ENCODE measurements at regions not wholly inside any gene's neighbourhood (a gene's known extent, or its start where the extent isn't known, plus 50 kb on each side); places are given as distances from the start of the nearest gene placed in this dataset.

GRCh38 chr16:86821895-86822294, 243.5 kb downstream of the FOXL1 start:
- DNase-seq (ENCODE audit: low spot score): no peak
- H3K27ac Mint-ChIP-seq: no peak overlapping the region
- no peak overlapping the region for H3K4me3 Mint-ChIP-seq
- H3K27me3 Mint-ChIP-seq (ENCODE audit: low read depth): peaks cover 15% of the 10 kb centered on the region
- no peaks in the 10 kb centered on the region for H3K36me3 Mint-ChIP-seq (ENCODE audit: low read depth)
- no peaks in the 10 kb centered on the region for H3K4me1 Mint-ChIP-seq (ENCODE audit: low read depth)
- H3K9me3 Mint-ChIP-seq: no peaks in the 10 kb centered on the region

GRCh38 chr16:86823125-86823524, 244.8 kb downstream of the FOXL1 start:
- Mint-ChIP-seq H3K36me3 (ENCODE audit: low read depth) (no peaks in the 10 kb centered on the region), H3K27me3 (ENCODE audit: low read depth) (peaks cover 23% of the 10 kb centered on the region), H3K4me1 (ENCODE audit: low read depth) (no peaks in the 10 kb centered on the region), H3K4me3 (no peak overlapping the region), H3K9me3 (no peaks in the 10 kb centered on the region), H3K27ac (no peak overlapping the region)
- no peak for DNase-seq (ENCODE audit: low spot score)

- Mint-ChIP-seq H3K9me3 (no peaks in the 10 kb centered on the region), H3K4me3 (no peak overlapping the region), H3K36me3 (ENCODE audit: low read depth) (no peaks in the 10 kb centered on the region), H3K27ac (no peak overlapping the region), H3K4me1 (ENCODE audit: low read depth) (no peaks in the 10 kb centered on the region), H3K27me3 (ENCODE audit: low read depth) (peaks cover 27% of the 10 kb centered on the region)
- no peak for DNase-seq (ENCODE audit: low spot score)
These were observed 245.7 kb downstream of the FOXL1 start for GRCh38 chr16:86823888-86824671.

GRCh38 chr16:86824751-86825296, 246.5 kb downstream of the FOXL1 start:
- Mint-ChIP-seq H3K9me3 (no peaks in the 10 kb centered on the region), H3K27me3 (ENCODE audit: low read depth) (peaks cover 34% of the 10 kb centered on the region), H3K4me3 (no peak overlapping the region), H3K27ac (no peak overlapping the region), H3K4me1 (ENCODE audit: low read depth) (no peaks in the 10 kb centered on the region), H3K36me3 (ENCODE audit: low read depth) (no peaks in the 10 kb centered on the region)
- no peak for DNase-seq (ENCODE audit: low spot score)

GRCh38 chr16:86825631-86826030, 247.3 kb downstream of the FOXL1 start:
- H3K27me3 Mint-ChIP-seq (ENCODE audit: low read depth): peaks cover 34% of the 10 kb centered on the region
- H3K4me3 Mint-ChIP-seq: no peak overlapping the region
- no peaks in the 10 kb centered on the region for H3K36me3 Mint-ChIP-seq (ENCODE audit: low read depth)
- H3K4me1 Mint-ChIP-seq (ENCODE audit: low read depth): no peaks in the 10 kb centered on the region
- no peak for DNase-seq (ENCODE audit: low spot score)
- no peaks in the 10 kb centered on the region for H3K9me3 Mint-ChIP-seq
- H3K27ac Mint-ChIP-seq: no peak overlapping the region

GRCh38 chr16:86826941-86827340, 248.6 kb downstream of the FOXL1 start:
- H3K27me3 Mint-ChIP-seq (ENCODE audit: low read depth): peaks cover 38% of the 10 kb centered on the region
- no peak overlapping the region for H3K27ac Mint-ChIP-seq
- H3K36me3 Mint-ChIP-seq (ENCODE audit: low read depth): no peaks in the 10 kb centered on the region
- no peak for DNase-seq (ENCODE audit: low spot score)
- H3K9me3 Mint-ChIP-seq: no peaks in the 10 kb centered on the region
- H3K4me3 Mint-ChIP-seq: no peak overlapping the region
- no peaks in the 10 kb centered on the region for H3K4me1 Mint-ChIP-seq (ENCODE audit: low read depth)

- no peak for DNase-seq (ENCODE audit: low spot score)
- H3K9me3 Mint-ChIP-seq: no peaks in the 10 kb centered on the region
- peaks cover 38% of the 10 kb centered on the region for H3K27me3 Mint-ChIP-seq (ENCODE audit: low read depth)
- H3K4me3 Mint-ChIP-seq: no peak overlapping the region
- no peak overlapping the region for H3K27ac Mint-ChIP-seq
- H3K4me1 Mint-ChIP-seq (ENCODE audit: low read depth): no peaks in the 10 kb centered on the region
- no peaks in the 10 kb centered on the region for H3K36me3 Mint-ChIP-seq (ENCODE audit: low read depth)
These were observed 249.2 kb downstream of the FOXL1 start for GRCh38 chr16:86827521-86827920.

- peaks cover 38% of the 10 kb centered on the region for H3K27me3 Mint-ChIP-seq (ENCODE audit: low read depth)
- no peak for DNase-seq (ENCODE audit: low spot score)
- H3K4me3 Mint-ChIP-seq: no peak overlapping the region
- H3K9me3 Mint-ChIP-seq: no peaks in the 10 kb centered on the region
- no peaks in the 10 kb centered on the region for H3K36me3 Mint-ChIP-seq (ENCODE audit: low read depth)
- no peaks in the 10 kb centered on the region for H3K4me1 Mint-ChIP-seq (ENCODE audit: low read depth)
- H3K27ac Mint-ChIP-seq: no peak overlapping the region
These were observed 249.9 kb downstream of the FOXL1 start for GRCh38 chr16:86828202-86828601.

- H3K27ac Mint-ChIP-seq: no peak overlapping the region
- no peak overlapping the region for H3K4me3 Mint-ChIP-seq
- no peak for DNase-seq (ENCODE audit: low spot score)
- H3K4me1 Mint-ChIP-seq (ENCODE audit: low read depth): no peaks in the 10 kb centered on the region
- no peaks in the 10 kb centered on the region for H3K36me3 Mint-ChIP-seq (ENCODE audit: low read depth)
- no peaks in the 10 kb centered on the region for H3K9me3 Mint-ChIP-seq
- peaks cover 41% of the 10 kb centered on the region for H3K27me3 Mint-ChIP-seq (ENCODE audit: low read depth)
These were observed 250.3 kb downstream of the FOXL1 start for GRCh38 chr16:86828653-86829052.

- peaks cover 31% of the 10 kb centered on the region for H3K27me3 Mint-ChIP-seq (ENCODE audit: low read depth)
- no peak for DNase-seq (ENCODE audit: low spot score)
- no peak overlapping the region for H3K27ac Mint-ChIP-seq
- H3K36me3 Mint-ChIP-seq (ENCODE audit: low read depth): no peaks in the 10 kb centered on the region
- no peaks in the 10 kb centered on the region for H3K9me3 Mint-ChIP-seq
- no peaks in the 10 kb centered on the region for H3K4me1 Mint-ChIP-seq (ENCODE audit: low read depth)
- H3K4me3 Mint-ChIP-seq: no peak overlapping the region
These were observed 253.0 kb downstream of the FOXL1 start for GRCh38 chr16:86831366-86831765.

- no peaks in the 10 kb centered on the region for H3K36me3 Mint-ChIP-seq (ENCODE audit: low read depth)
- no peaks in the 10 kb centered on the region for H3K4me1 Mint-ChIP-seq (ENCODE audit: low read depth)
- H3K27me3 Mint-ChIP-seq (ENCODE audit: low read depth): peaks cover 18% of the 10 kb centered on the region
- DNase-seq (ENCODE audit: low spot score): no peak
- no peak overlapping the region for H3K4me3 Mint-ChIP-seq
- H3K27ac Mint-ChIP-seq: no peak overlapping the region
- no peaks in the 10 kb centered on the region for H3K9me3 Mint-ChIP-seq
These were observed 254.8 kb downstream of the FOXL1 start for GRCh38 chr16:86833136-86833535.

- no peak overlapping the region for H3K4me3 Mint-ChIP-seq
- H3K27ac Mint-ChIP-seq: no peak overlapping the region
- DNase-seq (ENCODE audit: low spot score): no peak
- H3K4me1 Mint-ChIP-seq (ENCODE audit: low read depth): no peaks in the 10 kb centered on the region
- H3K36me3 Mint-ChIP-seq (ENCODE audit: low read depth): no peaks in the 10 kb centered on the region
- H3K9me3 Mint-ChIP-seq: no peaks in the 10 kb centered on the region
- peaks cover 9% of the 10 kb centered on the region for H3K27me3 Mint-ChIP-seq (ENCODE audit: low read depth)
These were observed 256.2 kb downstream of the FOXL1 start for GRCh38 chr16:86834451-86835035.

- Mint-ChIP-seq H3K4me3 (no peak overlapping the region), H3K4me1 (ENCODE audit: low read depth) (no peaks in the 10 kb centered on the region), H3K36me3 (ENCODE audit: low read depth) (no peaks in the 10 kb centered on the region), H3K27ac (no peak overlapping the region), H3K9me3 (no peaks in the 10 kb centered on the region), H3K27me3 (ENCODE audit: low read depth) (peaks cover 7% of the 10 kb centered on the region)
- no peak for DNase-seq (ENCODE audit: low spot score)
These were observed 257.6 kb downstream of the FOXL1 start for GRCh38 chr16:86835982-86836381.

GRCh38 chr16:86836503-86837129, 258.3 kb downstream of the FOXL1 start:
- no peaks in the 10 kb centered on the region for H3K9me3 Mint-ChIP-seq
- H3K27me3 Mint-ChIP-seq (ENCODE audit: low read depth): peaks cover 5% of the 10 kb centered on the region
- H3K4me3 Mint-ChIP-seq: no peak overlapping the region
- H3K4me1 Mint-ChIP-seq (ENCODE audit: low read depth): no peaks in the 10 kb centered on the region
- DNase-seq (ENCODE audit: low spot score): no peak
- H3K36me3 Mint-ChIP-seq (ENCODE audit: low read depth): no peaks in the 10 kb centered on the region
- no peak overlapping the region for H3K27ac Mint-ChIP-seq

Data from T-helper 2 cell treated with Interferon-gamma antibody and Interleukin-4, amounts not matched to agents 5 μg/mL and 100 μg/mL, for 36 hours (primary cell).